ENCODE measurements at regions not wholly inside any gene's neighbourhood (a gene's known extent, or its start where the extent isn't known, plus 50 kb on each side); places are given as distances from the start of the nearest gene placed in this dataset.

- Histone ChIP-seq H2BK5ac (ENCODE audit: low read depth, low read length, poor library complexity, severe bottlenecking) (no peak overlapping the region), H3K79me1 (replicated peaks; ENCODE audit: low read length, poor library complexity, severe bottlenecking) (no peaks in the 10 kb centered on the region), H3K27me3 (ENCODE audit: control insufficient read depth in 1 of 2, insufficient read depth in 1 of 2, low read length in 2 of 2) (no peaks in the 10 kb centered on the region), H3K14ac (ENCODE audit: low read length in 2 of 2) (no peak overlapping the region), H2AK5ac (ENCODE audit: low read length, severe bottlenecking) (no peak overlapping the region), H3K4me3 (ENCODE audit: insufficient read depth in 1 of 2, low read depth in 1 of 2, low read length in 2 of 2) (no peak overlapping the region), H3K36me3 (ENCODE audit: control insufficient read depth in 1 of 2, insufficient read depth in 2 of 2, low read depth in 1 of 2, low read length in 2 of 2) (no peaks in the 10 kb centered on the region), H4K91ac (ENCODE audit: low read length) (no peak overlapping the region), H3K4me1 (ENCODE audit: control insufficient read depth, insufficient read depth, low read depth, low read length) (no peaks in the 10 kb centered on the region), H3K4ac (ENCODE audit: low read depth in 1 of 2, low read length in 2 of 2) (no peak overlapping the region), H3K23ac (ENCODE audit: low read length in 2 of 2) (no peak overlapping the region), H2BK12ac (ENCODE audit: low read length in 2 of 2) (no peak overlapping the region), H3K4me2 (ENCODE audit: low read length, poor library complexity, severe bottlenecking) (no peak overlapping the region), H2BK15ac (ENCODE audit: low read depth, poor library complexity, severe bottlenecking) (no peak overlapping the region), H4K8ac (ENCODE audit: low read length) (no peak overlapping the region), H3K9me3 (ENCODE audit: control insufficient read depth, low read length) (peaks cover 24% of the 10 kb centered on the region), H3K27ac (ENCODE audit: low read length, poor library complexity, severe bottlenecking) (no peak overlapping the region), H2AFZ (ENCODE audit: low read depth, low read length) (no peak overlapping the region), H2BK120ac (ENCODE audit: low read depth, low read length) (no peak overlapping the region), H3K18ac (ENCODE audit: low read depth in 1 of 2, low read length in 2 of 2) (no peak overlapping the region), H3K9ac (ENCODE audit: low read length) (no peak overlapping the region)
- WGBS, result 83% methylated on average over 9 of the region's 11 CpGs
- DNase-seq, result no peak
Measured at GRCh38 chr4:178165251-178165950, 723.2 kb upstream of the AGA start.

- Histone ChIP-seq H4K8ac (ENCODE audit: low read length) (no peak overlapping the region), H3K4me2 (ENCODE audit: low read length, poor library complexity, severe bottlenecking) (no peak overlapping the region), H2BK12ac (ENCODE audit: low read length in 2 of 2) (no peak overlapping the region), H3K27me3 (ENCODE audit: control insufficient read depth in 1 of 2, insufficient read depth in 1 of 2, low read length in 2 of 2) (no peaks in the 10 kb centered on the region), H3K36me3 (ENCODE audit: control insufficient read depth in 1 of 2, insufficient read depth in 2 of 2, low read depth in 1 of 2, low read length in 2 of 2) (no peaks in the 10 kb centered on the region), H3K18ac (ENCODE audit: low read depth in 1 of 2, low read length in 2 of 2) (no peak overlapping the region), H2BK15ac (ENCODE audit: low read depth, poor library complexity, severe bottlenecking) (no peak overlapping the region), H4K91ac (ENCODE audit: low read length) (no peak overlapping the region), H3K27ac (ENCODE audit: low read length, poor library complexity, severe bottlenecking) (no peak overlapping the region), H3K9ac (ENCODE audit: low read length) (no peak overlapping the region), H3K4ac (ENCODE audit: low read depth in 1 of 2, low read length in 2 of 2) (no peak overlapping the region), H3K4me1 (ENCODE audit: control insufficient read depth, insufficient read depth, low read depth, low read length) (no peaks in the 10 kb centered on the region), H3K23ac (ENCODE audit: low read length in 2 of 2) (no peak overlapping the region), H2AFZ (ENCODE audit: low read depth, low read length) (no peak overlapping the region), H3K4me3 (ENCODE audit: insufficient read depth in 1 of 2, low read depth in 1 of 2, low read length in 2 of 2) (no peak overlapping the region), H2AK5ac (ENCODE audit: low read length, severe bottlenecking) (no peak overlapping the region), H2BK5ac (ENCODE audit: low read depth, low read length, poor library complexity, severe bottlenecking) (no peak overlapping the region), H3K14ac (ENCODE audit: low read length in 2 of 2) (no peak overlapping the region), H2BK120ac (ENCODE audit: low read depth, low read length) (no peak overlapping the region), H3K79me1 (replicated peaks; ENCODE audit: low read length, poor library complexity, severe bottlenecking) (no peaks in the 10 kb centered on the region), H3K9me3 (ENCODE audit: control insufficient read depth, low read length) (peaks cover 20% of the 10 kb centered on the region)
- 67% methylated on average over 3 of the region's 5 CpGs for WGBS
- DNase-seq, result no peak
Measured at GRCh38 chr4:178165951-178166308, 723.7 kb upstream of the AGA start.

- no peak overlapping the region for H3K14ac ChIP-seq (ENCODE audit: low read length in 2 of 2)
- no peak overlapping the region for H4K91ac ChIP-seq (ENCODE audit: low read length)
- H2AFZ ChIP-seq (ENCODE audit: low read depth, low read length), result no peak overlapping the region
- H4K8ac ChIP-seq (ENCODE audit: low read length), result no peak overlapping the region
- WGBS, result 97% methylated on average over 2 of the region's 6 CpGs
- no peak overlapping the region for H2BK15ac ChIP-seq (ENCODE audit: low read depth, poor library complexity, severe bottlenecking)
- no peak overlapping the region for H3K4me3 ChIP-seq (ENCODE audit: insufficient read depth in 1 of 2, low read depth in 1 of 2, low read length in 2 of 2)
- no peak overlapping the region for H2BK120ac ChIP-seq (ENCODE audit: low read depth, low read length)
- no peak overlapping the region for H3K4me2 ChIP-seq (ENCODE audit: low read length, poor library complexity, severe bottlenecking)
- H2BK12ac ChIP-seq (ENCODE audit: low read length in 2 of 2), result no peak overlapping the region
- H3K36me3 ChIP-seq (ENCODE audit: control insufficient read depth in 1 of 2, insufficient read depth in 2 of 2, low read depth in 1 of 2, low read length in 2 of 2), result no peaks in the 10 kb centered on the region
- no peaks in the 10 kb centered on the region for H3K27me3 ChIP-seq (ENCODE audit: control insufficient read depth in 1 of 2, insufficient read depth in 1 of 2, low read length in 2 of 2)
- no peak overlapping the region for H3K4ac ChIP-seq (ENCODE audit: low read depth in 1 of 2, low read length in 2 of 2)
- no peaks in the 10 kb centered on the region for H3K79me1 ChIP-seq (replicated peaks; ENCODE audit: low read length, poor library complexity, severe bottlenecking)
- no peak overlapping the region for H3K18ac ChIP-seq (ENCODE audit: low read depth in 1 of 2, low read length in 2 of 2)
- H2BK5ac ChIP-seq (ENCODE audit: low read depth, low read length, poor library complexity, severe bottlenecking), result no peak overlapping the region
- no peak overlapping the region for H3K9ac ChIP-seq (ENCODE audit: low read length)
- DNase-seq, result no peak
- H2AK5ac ChIP-seq (ENCODE audit: low read length, severe bottlenecking), result no peak overlapping the region
- no peak overlapping the region for H3K23ac ChIP-seq (ENCODE audit: low read length in 2 of 2)
- H3K27ac ChIP-seq (ENCODE audit: low read length, poor library complexity, severe bottlenecking), result no peak overlapping the region
- peaks cover 4% of the 10 kb centered on the region for H3K9me3 ChIP-seq (ENCODE audit: control insufficient read depth, low read length)
- H3K4me1 ChIP-seq (ENCODE audit: control insufficient read depth, insufficient read depth, low read depth, low read length), result no peaks in the 10 kb centered on the region
Measured at GRCh38 chr4:178173771-178174170, 731.5 kb upstream of the AGA start.

GRCh38 chr4:178174756-178175155, 732.5 kb upstream of the AGA start:
- Histone ChIP-seq H2AK5ac (ENCODE audit: low read length, severe bottlenecking) (no peak overlapping the region), H3K18ac (ENCODE audit: low read depth in 1 of 2, low read length in 2 of 2) (no peak overlapping the region), H2AFZ (ENCODE audit: low read depth, low read length) (no peak overlapping the region), H3K9ac (ENCODE audit: low read length) (no peak overlapping the region), H3K4me1 (ENCODE audit: control insufficient read depth, insufficient read depth, low read depth, low read length) (no peaks in the 10 kb centered on the region), H2BK12ac (ENCODE audit: low read length in 2 of 2) (no peak overlapping the region), H4K8ac (ENCODE audit: low read length) (no peak overlapping the region), H3K14ac (ENCODE audit: low read length in 2 of 2) (no peak overlapping the region), H2BK5ac (ENCODE audit: low read depth, low read length, poor library complexity, severe bottlenecking) (no peak overlapping the region), H3K4ac (ENCODE audit: low read depth in 1 of 2, low read length in 2 of 2) (no peak overlapping the region), H3K23ac (ENCODE audit: low read length in 2 of 2) (no peak overlapping the region), H2BK120ac (ENCODE audit: low read depth, low read length) (no peak overlapping the region), H3K9me3 (ENCODE audit: control insufficient read depth, low read length) (peaks cover 4% of the 10 kb centered on the region), H3K79me1 (replicated peaks; ENCODE audit: low read length, poor library complexity, severe bottlenecking) (no peaks in the 10 kb centered on the region), H3K27me3 (ENCODE audit: control insufficient read depth in 1 of 2, insufficient read depth in 1 of 2, low read length in 2 of 2) (no peaks in the 10 kb centered on the region), H3K27ac (ENCODE audit: low read length, poor library complexity, severe bottlenecking) (no peak overlapping the region), H3K4me2 (ENCODE audit: low read length, poor library complexity, severe bottlenecking) (no peak overlapping the region), H3K4me3 (ENCODE audit: insufficient read depth in 1 of 2, low read depth in 1 of 2, low read length in 2 of 2) (no peak overlapping the region), H2BK15ac (ENCODE audit: low read depth, poor library complexity, severe bottlenecking) (no peak overlapping the region), H4K91ac (ENCODE audit: low read length) (no peak overlapping the region), H3K36me3 (ENCODE audit: control insufficient read depth in 1 of 2, insufficient read depth in 2 of 2, low read depth in 1 of 2, low read length in 2 of 2) (no peaks in the 10 kb centered on the region)
- WGBS, result 100% methylated on average over 1 of the region's 2 CpGs
- DNase-seq, result no peak

All from mesenchymal stem cell (in vitro differentiated cells and primary cell).